ENCODE measurements at regions not wholly inside any gene's neighbourhood (a gene's known extent, or its start where the extent isn't known, plus 50 kb on each side); places are given as distances from the start of the nearest gene placed in this dataset.

DNA sequence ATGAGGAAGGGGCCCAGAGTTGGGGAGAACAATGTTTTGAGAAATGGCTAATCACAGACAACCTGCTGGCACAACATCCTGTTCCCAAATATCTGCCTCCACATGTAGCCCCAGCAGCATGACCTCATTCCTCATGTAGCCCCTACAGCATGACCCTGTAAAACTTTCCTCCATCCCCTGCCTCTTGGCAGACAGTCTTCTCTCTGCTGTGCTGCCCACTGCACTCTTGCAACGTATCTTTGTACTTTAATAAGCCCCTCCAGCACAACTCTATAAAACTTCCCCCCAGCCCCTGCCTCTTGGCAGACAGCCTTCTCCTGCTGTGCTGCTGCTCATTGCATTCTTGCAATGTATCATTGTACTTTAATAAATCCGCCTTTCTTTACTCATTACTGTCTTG, 278.8 kb downstream of the HDGFL1 start:
- no peak for DNase-seq (ENCODE audit: low read depth)
- H3K4me3 ChIP-seq (ENCODE audit: low read depth, low read length): no peak overlapping the region
- TF ChIP-seq, protein P1, sequence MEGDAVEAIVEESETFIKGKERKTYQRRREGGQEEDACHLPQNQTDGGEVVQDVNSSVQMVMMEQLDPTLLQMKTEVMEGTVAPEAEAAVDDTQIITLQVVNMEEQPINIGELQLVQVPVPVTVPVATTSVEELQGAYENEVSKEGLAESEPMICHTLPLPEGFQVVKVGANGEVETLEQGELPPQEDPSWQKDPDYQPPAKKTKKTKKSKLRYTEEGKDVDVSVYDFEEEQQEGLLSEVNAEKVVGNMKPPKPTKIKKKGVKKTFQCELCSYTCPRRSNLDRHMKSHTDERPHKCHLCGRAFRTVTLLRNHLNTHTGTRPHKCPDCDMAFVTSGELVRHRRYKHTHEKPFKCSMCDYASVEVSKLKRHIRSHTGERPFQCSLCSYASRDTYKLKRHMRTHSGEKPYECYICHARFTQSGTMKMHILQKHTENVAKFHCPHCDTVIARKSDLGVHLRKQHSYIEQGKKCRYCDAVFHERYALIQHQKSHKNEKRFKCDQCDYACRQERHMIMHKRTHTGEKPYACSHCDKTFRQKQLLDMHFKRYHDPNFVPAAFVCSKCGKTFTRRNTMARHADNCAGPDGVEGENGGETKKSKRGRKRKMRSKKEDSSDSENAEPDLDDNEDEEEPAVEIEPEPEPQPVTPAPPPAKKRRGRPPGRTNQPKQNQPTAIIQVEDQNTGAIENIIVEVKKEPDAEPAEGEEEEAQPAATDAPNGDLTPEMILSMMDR (conservative IDR thresholded peaks at IDR 0.05; ENCODE audit: low read depth, low read length): no peak

DNA sequence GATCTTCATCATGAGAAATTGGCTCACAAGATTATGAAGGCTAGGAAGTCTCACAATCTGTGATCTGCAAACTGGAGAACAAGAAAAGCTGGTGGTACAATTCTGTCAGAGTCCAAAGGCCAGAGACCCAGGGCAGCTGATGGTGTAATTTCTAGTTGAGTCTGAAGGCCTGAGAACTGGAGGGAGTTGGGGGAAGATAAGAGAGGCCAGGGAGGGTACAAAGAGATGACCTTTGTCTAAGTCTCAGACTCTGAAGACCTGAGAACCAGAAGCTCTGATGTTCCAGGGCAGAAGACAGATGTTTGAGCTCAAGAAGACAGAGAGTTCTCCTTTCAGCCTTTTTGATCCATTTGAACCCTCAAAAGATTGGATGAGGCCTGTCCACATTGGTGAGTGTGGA, 280.6 kb downstream of the HDGFL1 start:
- DNase-seq (ENCODE audit: low read depth): no peak
- no peak overlapping the region for H3K4me3 ChIP-seq (ENCODE audit: low read depth, low read length)
- TF ChIP-seq, protein P1 (conservative IDR thresholded peaks at IDR 0.05; ENCODE audit: low read depth, low read length): no peak

DNA sequence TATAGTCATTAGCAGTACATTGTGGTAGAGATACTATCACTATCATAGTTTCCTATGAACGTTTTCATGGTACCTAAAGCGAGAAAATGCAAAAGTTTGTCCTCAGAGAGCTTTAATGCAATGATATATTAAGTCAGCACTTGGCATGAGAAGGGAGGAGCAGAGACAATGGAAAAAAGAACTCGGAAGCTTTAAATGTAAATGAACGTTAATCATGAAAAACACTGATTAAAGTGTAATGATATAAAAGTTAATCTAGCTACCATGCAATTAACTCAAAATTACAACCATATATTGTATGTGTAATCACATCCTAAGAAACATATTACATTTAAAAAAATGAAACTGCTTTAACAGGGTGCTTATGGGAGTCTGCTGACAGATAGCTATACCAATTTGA, 282.7 kb downstream of the HDGFL1 start:
- no peak overlapping the region for H3K4me3 ChIP-seq (ENCODE audit: low read depth, low read length)
- TF ChIP-seq, protein P1 (conservative IDR thresholded peaks at IDR 0.05; ENCODE audit: low read depth, low read length): no peak
- DNase-seq (ENCODE audit: low read depth): no peak

DNA sequence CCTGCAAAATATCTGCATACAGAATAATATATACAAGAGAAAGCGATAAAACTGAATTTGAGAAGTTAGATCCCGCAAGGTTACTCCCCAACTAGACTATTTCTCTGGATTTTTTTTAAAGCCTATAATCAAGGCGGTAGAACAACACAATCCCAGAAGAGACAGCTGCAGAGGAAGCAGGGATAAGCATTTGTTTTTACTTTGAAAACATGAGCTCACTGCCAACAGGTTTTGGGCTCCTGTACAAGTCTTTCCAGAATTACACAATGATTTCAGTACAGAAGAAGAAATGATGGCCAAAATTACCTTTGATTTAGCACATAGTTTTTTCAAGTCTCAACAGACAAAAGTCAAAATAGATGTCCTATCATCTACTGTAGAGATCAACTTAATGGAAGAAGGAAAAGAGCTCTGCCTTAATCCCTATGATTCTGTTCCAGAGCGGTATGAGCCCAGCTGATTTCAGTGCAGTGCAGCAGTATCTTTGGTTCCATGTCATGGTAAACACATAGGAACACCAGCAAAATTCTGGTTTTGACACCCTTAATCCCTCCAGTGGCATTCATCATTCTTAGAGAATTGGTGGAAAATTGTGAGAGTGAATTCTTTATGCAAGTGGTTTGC, 304.3 kb downstream of the HDGFL1 start:
- TF ChIP-seq, protein P1 (conservative IDR thresholded peaks at IDR 0.05; ENCODE audit: low read depth, low read length): no peak
- H3K4me3 ChIP-seq (ENCODE audit: low read depth, low read length): no peak overlapping the region
- DNase-seq (ENCODE audit: low read depth): no peak

DNA sequence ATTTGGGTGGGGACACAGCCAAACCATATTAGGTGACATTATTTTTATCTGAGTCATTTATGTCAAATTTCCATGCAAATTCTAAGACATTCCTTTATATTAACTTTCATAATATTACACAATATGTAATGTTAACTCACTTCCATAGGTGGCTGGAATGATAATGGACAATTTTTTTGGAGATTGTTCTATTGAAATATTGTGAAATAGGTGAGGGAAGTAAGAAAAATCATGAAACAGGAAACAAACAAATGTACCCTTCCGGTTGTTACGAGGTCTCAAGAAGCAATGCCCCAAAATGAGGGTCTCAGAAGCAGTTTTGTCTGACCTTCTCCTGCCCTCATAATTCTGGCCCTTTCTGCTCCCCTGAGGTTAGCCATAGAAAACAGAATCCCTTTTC, 306.5 kb downstream of the HDGFL1 start:
- DNase-seq (ENCODE audit: low read depth): no peak
- H3K4me3 ChIP-seq (ENCODE audit: low read depth, low read length): no peak overlapping the region
- TF ChIP-seq, protein P1 (conservative IDR thresholded peaks at IDR 0.05; ENCODE audit: low read depth, low read length): no peak

DNA sequence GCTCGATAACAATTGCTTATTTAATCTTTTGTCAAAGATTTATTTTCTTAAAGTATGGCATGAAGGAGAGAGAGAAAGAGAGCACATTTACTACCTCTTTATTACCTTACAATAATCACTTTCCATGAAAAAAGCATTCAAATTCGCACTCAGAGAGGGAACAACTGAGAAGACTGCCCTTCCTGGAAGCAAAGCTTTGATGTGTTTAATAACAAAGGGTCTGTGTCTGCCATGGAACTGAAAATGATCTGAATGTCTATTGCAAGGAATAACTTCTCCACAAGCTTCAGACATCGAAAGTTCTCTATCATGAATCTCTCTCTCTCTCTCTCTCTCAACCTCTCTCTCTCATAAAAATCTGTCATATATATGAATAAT, 308.9 kb downstream of the HDGFL1 start:
- no peak for DNase-seq (ENCODE audit: low read depth)
- TF ChIP-seq, protein P1 (conservative IDR thresholded peaks at IDR 0.05; ENCODE audit: low read depth, low read length): no peak
- H3K4me3 ChIP-seq (ENCODE audit: low read depth, low read length): no peak overlapping the region

DNA sequence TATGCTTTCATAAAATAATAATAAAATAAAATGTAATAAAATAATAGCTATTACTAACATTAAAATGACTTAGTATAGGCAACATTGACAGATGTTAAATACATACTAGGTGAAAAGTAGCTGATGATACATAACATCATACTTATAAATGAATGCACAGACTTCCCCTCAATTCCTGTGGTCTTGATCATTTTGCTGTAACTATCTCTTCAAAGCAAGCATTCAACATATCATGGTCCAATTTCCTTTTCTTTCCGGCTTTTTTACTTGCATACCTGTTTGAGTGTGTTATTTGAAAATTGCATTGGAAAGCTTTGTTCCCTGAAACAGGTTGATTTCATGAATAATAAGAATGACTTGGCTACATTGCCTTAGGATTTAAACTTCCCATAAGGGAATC, 309.3 kb downstream of the HDGFL1 start:
- DNase-seq (ENCODE audit: low read depth): no peak
- TF ChIP-seq, protein P1 (conservative IDR thresholded peaks at IDR 0.05; ENCODE audit: low read depth, low read length): no peak
- H3K4me3 ChIP-seq (ENCODE audit: low read depth, low read length): no peak overlapping the region
